AG04450 (cell line): ENCODE measurements at regions not wholly inside any gene's neighbourhood (a gene's known extent, or its start where the extent isn't known, plus 50 kb on each side); places are given as distances from the start of the nearest gene placed in this dataset.

ENCODE experiments used
- CTCF ChIA-PET: fragments of 300-600, 350-600 bp; formaldehyde crosslinking; extraction: SDS; loops from one replicate; lab custom pipeline; 2022; ENCODE audit warnings: antibody characterized with exemption, inconsistent platforms; lab: Charles Lee
- POLR2A ChIA-PET: fragments of 350-600 bp; formaldehyde crosslinking; extraction: SDS; loops from one replicate; lab custom pipeline; 2021; ENCODE audit warnings: antibody characterized with exemption, inconsistent platforms; lab: Yijun Ruan, JAX
- DNase-seq: peaks from one replicate; pipeline ENCODE4 v3.0.0-alpha.2; 2011; ENCODE audit warnings: low read depth, low spot score
- H3K27ac ChIP-seq: one replicate; pipeline ENCODE4 v1.5.1; 2012; ENCODE audit warnings: low read depth, low read length, control low read depth
- H3K27me3 ChIP-seq: one replicate; pipeline ENCODE4 v1.6.0; 2012; ENCODE audit warnings: low read length; ENCODE audit not compliant: control insufficient read depth, insufficient read depth
- H3K4me3 ChIP-seq: 2 replicates; pipeline ENCODE4 v1.5.1; 2011; ENCODE audit warnings: mild to moderate bottlenecking, low read depth, low read length, control low read depth
- H3K9me3 ChIP-seq: 2 replicates; pipeline ENCODE4 v1.5.1; 2012; ENCODE audit warnings: low read length; ENCODE audit not compliant: control insufficient read depth, insufficient read depth
- CTCF ChIP-seq: IDR thresholded peaks from 2 replicates; pipeline ENCODE4 v1.5.1; 2011; ENCODE audit warnings: low read depth, low read length, control low read depth, inconsistent platforms

GRCh38 chr18:45435810-45436209 is 179.5 kb upstream of the SLC14A2 start:
- ChIA-PET CTCF (no interaction called here), POLR2A (no interaction called here)
- Histone ChIP-seq H3K27me3 (no peaks in the 10 kb centered on the region), H3K4me3 (no peak overlapping the region), H3K9me3 (no peaks in the 10 kb centered on the region), H3K27ac (no peak overlapping the region)
- no peak for DNase-seq
- TF ChIP-seq CTCF: no peak

DNA sequence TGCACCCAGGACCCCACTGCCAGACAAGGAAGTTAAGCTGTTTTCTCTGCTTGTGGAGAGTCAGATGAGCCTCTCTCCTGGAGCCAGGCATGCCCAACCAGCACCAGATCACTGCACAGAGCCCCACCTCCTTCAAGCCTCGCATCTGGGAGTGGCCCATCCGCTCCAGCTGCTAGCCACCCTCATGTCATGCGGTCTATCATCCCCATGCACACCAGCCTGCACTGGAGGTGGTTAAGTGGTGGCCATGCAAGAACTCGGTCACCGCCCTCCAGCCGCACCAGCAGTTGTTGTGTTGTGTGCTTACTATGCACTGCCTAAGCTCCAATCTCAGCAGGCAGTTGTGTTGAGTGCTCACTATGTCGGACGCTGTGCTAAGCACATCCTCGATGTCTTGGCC is 177.9 kb upstream of the SLC14A2 start:
- CTCF ChIA-PET: no interaction called here
- no peak overlapping the region for H3K4me3 ChIP-seq
- H3K27ac ChIP-seq: no peak overlapping the region
- no peak for DNase-seq
- no peaks in the 10 kb centered on the region for H3K9me3 ChIP-seq
- no peaks in the 10 kb centered on the region for H3K27me3 ChIP-seq
- POLR2A ChIA-PET: no interaction called here
- TF ChIP-seq CTCF: no peak

- ChIA-PET POLR2A (no interaction called here), CTCF (interaction anchor here (0.9 kb wide), 1 partner anchor 1819 kb away, joined by 3 read pairs; no protein-coding TSS in a partner anchor)
- Histone ChIP-seq H3K27me3 (no peaks in the 10 kb centered on the region), H3K27ac (no peak overlapping the region), H3K9me3 (no peaks in the 10 kb centered on the region), H3K4me3 (no peak overlapping the region)
- no peak for TF ChIP-seq CTCF
- DNase-seq: no peak
Observed at GRCh38 chr18:45439851-45440645, 175.2 kb upstream of the SLC14A2 start.

- Histone ChIP-seq H3K27me3 (no peaks in the 10 kb centered on the region), H3K4me3 (no peak overlapping the region), H3K9me3 (no peaks in the 10 kb centered on the region), H3K27ac (no peak overlapping the region)
- peak; percentile 45 for TF ChIP-seq CTCF
- POLR2A ChIA-PET: no interaction called here
- DNase-seq: no peak
- CTCF ChIA-PET: interaction anchor here (0.7 to 1.0 kb wide), 3 partner anchors 56 to 1820 kb away, joined by 3 read pairs; no protein-coding TSS in a partner anchor
Observed at GRCh38 chr18:45441110-45441847, 174.0 kb upstream of the SLC14A2 start.

- TF ChIP-seq CTCF: no peak
- ChIA-PET POLR2A (no interaction called here), CTCF (no interaction called here)
- Histone ChIP-seq H3K9me3 (no peaks in the 10 kb centered on the region), H3K27ac (no peak overlapping the region), H3K4me3 (no peak overlapping the region), H3K27me3 (no peaks in the 10 kb centered on the region)
- DNase-seq: no peak
Observed at GRCh38 chr18:45444040-45444439, 171.2 kb upstream of the SLC14A2 start.
